ES-I3 (cell line): ENCODE measurements at regions not wholly inside any gene's neighbourhood (a gene's known extent, or its start where the extent isn't known, plus 50 kb on each side); places are given as distances from the start of the nearest gene placed in this dataset.

Experiments
- H3K36me3 ChIP-seq: 2 replicates; pipeline ENCODE4 v1.6.1; 2013; ENCODE audit warnings: mild to moderate bottlenecking, low read length, control low read depth, moderate library complexity; ENCODE audit not compliant: insufficient read depth
- H3K4me1 ChIP-seq: 2 replicates; pipeline ENCODE4 v1.6.1; 2013; ENCODE audit warnings: mild to moderate bottlenecking, control low read depth, low read length; ENCODE audit not compliant: insufficient read depth
- H3K9ac ChIP-seq: 2 replicates; pipeline ENCODE4 v1.6.1; 2013; ENCODE audit warnings: low read depth, mild to moderate bottlenecking, low read length, moderate library complexity
- H3K9me3 ChIP-seq: 2 replicates; pipeline ENCODE4 v1.6.1; 2013; ENCODE audit warnings: mild to moderate bottlenecking, low read length, moderate library complexity; ENCODE audit not compliant: control insufficient read depth, insufficient read depth

DNA sequence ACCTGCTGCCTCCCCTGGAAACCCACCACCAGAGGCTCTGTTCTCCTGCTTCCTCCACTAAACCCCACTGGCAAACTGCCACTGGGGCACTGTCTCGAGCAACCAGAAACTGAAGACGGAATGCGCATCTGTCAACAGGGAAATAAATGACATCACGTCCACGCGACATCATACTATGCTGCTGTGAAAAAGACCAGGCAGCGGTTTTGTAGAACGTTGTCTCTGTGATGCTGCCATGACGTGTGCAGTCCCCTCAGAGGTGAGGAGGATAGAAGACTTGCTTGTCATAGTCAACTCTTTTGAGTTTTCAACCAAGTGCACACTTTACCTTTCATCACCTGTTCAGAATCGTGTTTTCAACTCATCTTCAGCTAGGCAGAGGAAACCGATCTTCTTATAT is 203.0 kb upstream of the IGF1R start:
- Histone ChIP-seq H3K9me3 (no peaks in the 10 kb centered on the region), H3K4me1 (0 out of 2 replicates have a peak, but pooled peaks cover 9% of the 10 kb centered on the region), H3K36me3 (no peaks in the 10 kb centered on the region), H3K9ac (no peak overlapping the region)

GRCh38 chr15:98446083-98446482 is 202.3 kb upstream of the IGF1R start:
- Histone ChIP-seq H3K4me1 (0 out of 2 replicates have a peak, but pooled peaks cover 9% of the 10 kb centered on the region), H3K9ac (no peak overlapping the region), H3K36me3 (no peaks in the 10 kb centered on the region), H3K9me3 (no peaks in the 10 kb centered on the region)

DNA sequence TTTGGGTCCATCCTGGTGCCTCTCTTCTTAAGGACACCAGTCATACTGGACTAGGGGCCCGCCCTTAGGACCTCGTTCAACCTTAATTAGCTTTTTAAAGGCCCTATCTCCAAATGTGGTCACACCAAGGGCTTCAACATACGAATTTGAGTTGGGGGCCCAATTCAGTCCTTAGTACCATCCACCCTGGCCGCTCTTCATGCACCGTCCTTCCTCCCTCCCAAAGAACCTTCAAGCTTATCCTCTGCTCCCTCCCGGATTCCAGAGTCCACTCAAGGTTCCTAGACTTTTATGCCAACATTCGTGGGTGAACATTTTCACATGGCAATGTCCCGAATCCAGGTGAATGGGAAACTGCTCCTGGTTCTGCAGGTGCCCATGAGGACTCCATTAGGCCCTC is 201.3 kb upstream of the IGF1R start:
- Histone ChIP-seq H3K36me3 (no peaks in the 10 kb centered on the region), H3K9ac (no peak overlapping the region), H3K4me1 (0 out of 2 replicates have a peak, but pooled peaks cover 9% of the 10 kb centered on the region), H3K9me3 (no peaks in the 10 kb centered on the region)

- Histone ChIP-seq H3K4me1 (no peaks in the 10 kb centered on the region), H3K36me3 (no peaks in the 10 kb centered on the region), H3K9me3 (no peaks in the 10 kb centered on the region), H3K9ac (no peak overlapping the region)
These were observed 197.1 kb upstream of the IGF1R start for GRCh38 chr15:98451236-98451635.

DNA sequence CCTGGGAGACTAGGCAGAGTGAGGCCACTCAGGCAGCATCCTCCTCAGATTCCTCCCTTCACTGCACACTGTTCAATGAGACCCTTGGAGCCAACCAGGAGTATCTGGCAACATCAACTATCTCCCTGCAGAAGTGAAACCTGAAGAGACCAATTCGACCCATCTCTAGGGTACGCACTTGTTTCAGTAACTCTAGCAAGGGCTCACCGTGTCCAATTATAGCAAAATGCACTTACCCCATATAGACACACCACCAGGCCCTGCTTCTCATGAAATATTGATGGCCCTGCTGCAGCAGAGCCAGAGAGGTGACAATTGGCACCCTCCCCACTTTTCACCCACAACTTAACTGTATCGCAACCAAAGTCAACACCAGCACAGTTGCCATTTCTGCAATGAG is 196.1 kb upstream of the IGF1R start:
- Histone ChIP-seq H3K36me3 (no peaks in the 10 kb centered on the region), H3K9ac (no peak overlapping the region), H3K4me1 (no peaks in the 10 kb centered on the region), H3K9me3 (no peaks in the 10 kb centered on the region)

- no peak overlapping the region for H3K9ac ChIP-seq
- H3K36me3 ChIP-seq: no peaks in the 10 kb centered on the region
- H3K4me1 ChIP-seq: no peaks in the 10 kb centered on the region
- H3K9me3 ChIP-seq: no peaks in the 10 kb centered on the region
These were observed 192.4 kb upstream of the IGF1R start for GRCh38 chr15:98455904-98456303.

DNA sequence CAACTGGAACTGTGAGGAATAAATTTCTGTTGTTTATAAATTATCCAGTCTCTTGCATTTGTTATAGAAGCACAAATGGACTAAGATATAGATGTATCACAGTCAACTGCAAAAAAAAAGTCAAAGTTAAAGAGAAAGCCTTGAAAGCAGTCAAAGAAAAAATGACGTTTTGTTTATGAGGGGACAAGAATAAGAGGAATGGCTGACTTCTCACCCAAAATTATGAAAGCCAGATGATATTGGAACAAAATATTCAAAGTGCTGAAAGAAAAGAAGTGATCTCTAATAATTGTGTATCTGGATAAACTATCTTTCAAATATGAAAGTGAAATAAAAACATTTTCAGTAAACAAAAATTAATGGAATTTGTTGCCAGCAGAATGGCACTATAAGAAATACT is 171.8 kb upstream of the IGF1R start:
- no peaks in the 10 kb centered on the region for H3K4me1 ChIP-seq
- no peak overlapping the region for H3K9ac ChIP-seq
- no peaks in the 10 kb centered on the region for H3K36me3 ChIP-seq
- peaks cover 10% of the 10 kb centered on the region for H3K9me3 ChIP-seq

DNA sequence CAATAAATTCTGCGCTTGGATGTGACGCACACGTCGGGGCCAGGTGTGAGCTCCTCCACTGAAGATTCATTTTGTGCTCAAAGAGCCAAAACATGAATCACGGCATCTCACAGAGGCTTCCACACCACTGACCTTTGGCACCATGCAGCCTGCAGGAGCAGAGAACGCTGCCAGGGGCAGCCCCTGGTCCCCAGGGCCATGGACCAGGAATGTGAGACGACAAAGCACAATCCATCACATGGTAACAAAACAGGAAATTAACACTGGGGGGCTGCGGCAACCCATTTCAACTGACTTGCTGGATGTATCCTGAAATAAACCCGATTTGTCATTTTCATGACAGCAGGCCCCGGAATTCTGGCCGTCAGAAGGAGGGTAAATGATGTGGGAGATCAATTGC is 167.5 kb upstream of the IGF1R start:
- H3K9ac ChIP-seq: no peak overlapping the region
- H3K4me1 ChIP-seq: no peaks in the 10 kb centered on the region
- H3K36me3 ChIP-seq: no peaks in the 10 kb centered on the region
- peaks cover 12% of the 10 kb centered on the region for H3K9me3 ChIP-seq

- Histone ChIP-seq H3K4me1 (no peaks in the 10 kb centered on the region), H3K36me3 (no peaks in the 10 kb centered on the region), H3K9ac (no peak overlapping the region), H3K9me3 (peaks cover 7% of the 10 kb centered on the region)
These were observed 164.7 kb upstream of the IGF1R start for GRCh38 chr15:98483575-98484130.

DNA sequence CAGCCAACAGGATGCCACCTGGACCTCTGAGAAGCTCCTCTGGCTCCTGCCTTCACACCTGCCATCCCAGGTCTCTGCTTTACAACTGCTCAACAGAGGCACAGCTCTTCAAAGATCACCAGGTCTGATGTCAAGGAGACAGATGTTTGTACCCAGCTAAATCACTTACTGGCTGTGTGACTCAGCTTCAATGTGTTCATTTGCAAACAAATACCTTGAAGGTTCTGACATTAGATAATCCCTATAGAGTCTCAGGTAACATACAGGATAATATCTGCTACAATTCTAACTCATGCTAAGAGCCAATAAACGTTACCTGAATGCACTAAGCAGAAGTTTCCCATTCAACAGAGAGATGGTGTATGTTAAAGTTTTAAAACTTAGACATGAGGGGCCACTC is 163.4 kb upstream of the IGF1R start:
- Histone ChIP-seq H3K36me3 (no peaks in the 10 kb centered on the region), H3K9me3 (peaks cover 7% of the 10 kb centered on the region)

DNA sequence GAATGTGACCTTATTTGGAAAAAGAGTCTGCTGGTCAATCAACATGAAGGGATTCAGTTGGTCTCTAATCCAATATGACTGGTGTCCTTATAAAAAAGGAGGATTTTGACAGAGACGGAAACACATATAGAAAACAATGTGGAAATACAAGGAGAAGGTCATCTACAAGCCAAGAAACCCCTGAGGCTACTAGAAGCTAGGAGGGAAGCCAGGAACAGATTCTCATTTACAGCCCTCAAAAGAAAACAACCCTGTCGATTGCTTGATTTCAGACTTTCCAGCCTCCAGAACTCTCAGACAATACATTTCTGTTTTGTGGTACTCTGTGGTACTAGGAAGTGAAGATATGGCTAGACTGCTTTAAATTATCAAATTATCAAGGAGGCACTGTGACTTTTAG is 162.9 kb upstream of the IGF1R start:
- H3K4me1 ChIP-seq: no peaks in the 10 kb centered on the region
- H3K36me3 ChIP-seq: no peaks in the 10 kb centered on the region
- H3K9me3 ChIP-seq: peaks cover 7% of the 10 kb centered on the region
- no peak overlapping the region for H3K9ac ChIP-seq

More for the DNA sequence above, 163.4 kb upstream of the IGF1R start:
- Histone ChIP-seq H3K4me1 (no peaks in the 10 kb centered on the region), H3K9ac (no peak overlapping the region)

DNA sequence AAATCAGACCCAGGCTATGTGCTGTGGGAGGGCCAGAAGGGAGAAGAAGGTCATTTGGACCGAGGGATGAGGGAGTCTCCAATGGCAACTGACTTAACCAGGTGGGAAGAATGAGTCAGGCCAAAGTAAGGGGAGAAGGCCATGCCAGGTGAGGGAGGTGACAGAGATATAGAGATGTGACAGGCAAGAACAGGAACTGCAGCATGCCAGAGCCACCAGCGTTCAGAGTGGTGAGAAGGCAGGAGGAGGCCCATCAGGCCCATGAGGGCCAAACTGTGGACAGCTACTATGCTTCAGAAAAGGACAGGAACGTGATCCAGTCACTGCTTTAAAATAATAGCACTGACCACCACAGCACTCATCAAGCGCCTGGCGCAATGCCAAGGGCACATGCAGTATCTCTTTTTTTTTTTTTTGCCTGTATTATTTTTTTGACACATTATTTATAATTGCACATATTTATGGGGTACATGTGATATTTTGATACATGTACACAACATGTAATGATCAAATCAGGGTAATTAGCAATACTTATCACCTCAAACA is 154.3 kb upstream of the IGF1R start:
- peaks cover 7% of the 10 kb centered on the region for H3K9me3 ChIP-seq
- no peaks in the 10 kb centered on the region for H3K36me3 ChIP-seq
- no peaks in the 10 kb centered on the region for H3K4me1 ChIP-seq
- no peak overlapping the region for H3K9ac ChIP-seq

GRCh38 chr15:98501192-98501591 is 147.1 kb upstream of the IGF1R start:
- Histone ChIP-seq H3K36me3 (no peaks in the 10 kb centered on the region), H3K9me3 (no peaks in the 10 kb centered on the region; the same call in 1 of the 2 replicates), H3K9ac (no peak overlapping the region), H3K4me1 (no peaks in the 10 kb centered on the region)

DNA sequence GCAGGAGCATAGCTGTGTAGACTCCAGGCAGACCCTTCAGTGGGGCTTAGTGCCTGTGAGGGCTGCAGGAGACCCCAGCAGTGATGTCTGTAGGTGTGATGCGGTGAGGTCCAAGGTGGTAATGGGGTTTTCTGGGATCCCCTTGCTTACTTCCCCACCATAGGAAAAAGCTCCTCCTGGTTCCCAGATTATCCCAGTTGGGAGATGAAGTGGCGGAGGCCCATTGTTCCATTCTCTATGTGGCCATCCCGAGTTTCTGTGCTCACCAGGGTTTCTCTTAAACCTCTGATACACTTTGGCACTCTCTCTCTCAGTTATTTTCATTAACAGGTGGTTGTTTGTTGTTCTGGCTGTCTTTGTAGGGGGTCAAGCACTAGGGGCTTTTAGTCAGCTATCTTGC is 146.7 kb upstream of the IGF1R start:
- H3K4me1 ChIP-seq: no peaks in the 10 kb centered on the region; the same call in 1 of the 2 replicates
- no peak overlapping the region for H3K9ac ChIP-seq
- H3K36me3 ChIP-seq: no peaks in the 10 kb centered on the region
- no peaks in the 10 kb centered on the region; the same call in 1 of the 2 replicates for H3K9me3 ChIP-seq

DNA sequence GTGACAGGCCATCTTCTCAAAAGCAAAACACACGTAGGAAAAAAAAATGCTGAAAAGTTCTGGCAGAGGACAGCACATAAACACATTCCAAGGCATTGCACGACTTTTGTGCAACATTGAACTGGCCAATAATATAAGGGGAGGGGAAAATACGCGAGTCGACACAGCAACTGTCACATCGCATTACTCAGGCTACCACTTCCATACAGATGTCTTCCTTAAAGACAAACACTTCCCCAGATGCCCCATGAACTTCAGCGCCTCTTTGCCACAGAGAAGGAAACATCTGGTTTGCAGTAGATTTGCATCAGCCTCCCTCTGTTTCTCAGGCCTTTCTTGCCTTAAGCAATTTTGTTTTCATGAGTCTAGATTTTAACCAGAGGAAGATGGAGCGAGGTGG is 144.4 kb upstream of the IGF1R start:
- Histone ChIP-seq H3K9ac (no peak overlapping the region), H3K4me1 (no peaks in the 10 kb centered on the region; the same call in 1 of the 2 replicates), H3K9me3 (no peaks in the 10 kb centered on the region), H3K36me3 (no peaks in the 10 kb centered on the region)
